Astrocyte of the cerebellum (primary cell): ENCODE measurements at regions not wholly inside any gene's neighbourhood (a gene's known extent, or its start where the extent isn't known, plus 50 kb on each side); places are given as distances from the start of the nearest gene placed in this dataset.
"Not testable (repeated sequence)": the region's sequence is repeated elsewhere in the genome, so short reads cannot be mapped to it uniquely, and the experiment has no call there.

ENCODE experiments used
- DNase-seq: peaks from one replicate; pipeline ENCODE4 v3.0.0-alpha.2; 2011; ENCODE audit warnings: low read depth
- H3K4me3 ChIP-seq: 2 replicates; pipeline ENCODE4 v1.5.1; 2011; ENCODE audit warnings: mild to moderate bottlenecking, low read depth, low read length, moderate library complexity
- in situ Hi-C: cut with HindIII; loops from 2 replicates; pipeline ENCODE4 v1.10.0; 2017; ENCODE audit warnings: low sequenced_read_pairs
- TF ChIP-seq, protein P1 (sequence below): IDR thresholded peaks from 2 replicates; pipeline ENCODE4 v1.5.1; 2012; ENCODE audit warnings: low read length, low read depth, moderate library complexity, mild to moderate bottlenecking; ENCODE audit errors: missing control alignments

DNA sequence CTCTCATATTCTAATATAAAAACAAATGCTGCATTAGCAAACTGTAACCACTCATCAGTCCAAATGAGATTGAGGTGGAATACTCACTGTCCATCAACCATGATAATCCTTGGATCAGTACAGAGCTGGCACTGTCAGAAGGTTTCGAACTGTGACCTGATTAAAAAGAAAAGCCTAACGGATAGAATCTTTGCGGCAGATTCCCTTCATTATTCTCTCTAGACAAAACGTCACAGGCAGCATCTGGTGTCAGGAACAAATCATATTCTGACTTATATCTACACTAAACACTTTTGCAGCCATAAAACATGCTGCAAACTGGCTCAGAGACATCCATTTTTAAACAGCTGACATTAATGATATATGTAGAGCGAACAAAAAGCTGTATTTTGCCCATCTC lies 677.7 kb upstream of the NXPH2 start:
- in situ Hi-C loops = no loop called here
- TF ChIP-seq, protein P1, sequence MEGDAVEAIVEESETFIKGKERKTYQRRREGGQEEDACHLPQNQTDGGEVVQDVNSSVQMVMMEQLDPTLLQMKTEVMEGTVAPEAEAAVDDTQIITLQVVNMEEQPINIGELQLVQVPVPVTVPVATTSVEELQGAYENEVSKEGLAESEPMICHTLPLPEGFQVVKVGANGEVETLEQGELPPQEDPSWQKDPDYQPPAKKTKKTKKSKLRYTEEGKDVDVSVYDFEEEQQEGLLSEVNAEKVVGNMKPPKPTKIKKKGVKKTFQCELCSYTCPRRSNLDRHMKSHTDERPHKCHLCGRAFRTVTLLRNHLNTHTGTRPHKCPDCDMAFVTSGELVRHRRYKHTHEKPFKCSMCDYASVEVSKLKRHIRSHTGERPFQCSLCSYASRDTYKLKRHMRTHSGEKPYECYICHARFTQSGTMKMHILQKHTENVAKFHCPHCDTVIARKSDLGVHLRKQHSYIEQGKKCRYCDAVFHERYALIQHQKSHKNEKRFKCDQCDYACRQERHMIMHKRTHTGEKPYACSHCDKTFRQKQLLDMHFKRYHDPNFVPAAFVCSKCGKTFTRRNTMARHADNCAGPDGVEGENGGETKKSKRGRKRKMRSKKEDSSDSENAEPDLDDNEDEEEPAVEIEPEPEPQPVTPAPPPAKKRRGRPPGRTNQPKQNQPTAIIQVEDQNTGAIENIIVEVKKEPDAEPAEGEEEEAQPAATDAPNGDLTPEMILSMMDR = no peak
- DNase-seq = no peak
- H3K4me3 ChIP-seq = no peak overlapping the region

- in situ Hi-C loops = no loop called here
- no peak overlapping the region for H3K4me3 ChIP-seq
- TF ChIP-seq, protein P1 = no peak
- DNase-seq = no peak
These were observed 674.1 kb upstream of the NXPH2 start for GRCh38 chr2:139454251-139454650.

DNA sequence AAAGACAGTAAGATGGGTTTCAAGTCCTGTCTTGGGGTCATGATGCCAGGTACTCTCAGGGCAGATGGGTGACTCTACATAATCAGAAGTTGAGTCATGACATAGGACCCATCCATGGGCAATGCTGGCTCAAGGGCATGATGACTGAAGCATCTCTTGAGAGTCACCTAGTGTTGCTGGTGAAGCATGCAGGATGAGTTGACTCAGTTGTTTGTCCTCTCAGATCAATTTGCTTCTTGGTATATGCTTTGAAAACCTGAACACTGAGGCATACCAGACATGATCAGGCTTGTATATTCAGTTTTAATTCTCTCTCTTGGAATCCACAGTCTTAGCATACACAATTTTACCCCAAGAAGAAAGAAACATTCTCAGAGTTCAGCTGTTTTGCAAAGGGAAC lies 658.9 kb upstream of the NXPH2 start:
- DNase-seq = no peak
- in situ Hi-C loops = no loop called here
- H3K4me3 ChIP-seq = no peak overlapping the region
- TF ChIP-seq, protein P1 = no peak

DNA sequence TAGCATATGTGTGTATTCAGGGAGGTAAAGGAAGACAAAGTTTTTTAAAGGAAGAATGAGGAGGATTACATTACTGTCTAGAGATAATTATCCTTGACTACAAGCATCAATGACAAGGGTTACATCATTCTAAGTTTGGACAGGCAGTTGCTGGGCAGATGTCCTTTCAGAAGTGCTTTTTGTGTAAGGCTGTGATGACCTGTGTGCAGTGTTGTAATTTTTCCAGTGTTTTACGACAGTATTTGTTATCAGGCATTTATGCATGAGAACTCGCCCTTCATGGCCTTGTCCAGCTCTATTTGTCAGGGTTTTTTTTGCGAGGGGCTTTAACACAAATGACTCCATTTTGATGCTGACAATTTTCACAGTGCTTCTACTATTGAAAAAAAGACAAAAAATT lies 658.3 kb upstream of the NXPH2 start:
- H3K4me3 ChIP-seq = no peak overlapping the region
- in situ Hi-C loops = no loop called here
- no peak for DNase-seq
- TF ChIP-seq, protein P1 = no peak

GRCh38 chr2:139427164-139427563 lies 647.0 kb upstream of the NXPH2 start:
- no peak for DNase-seq
- H3K4me3 ChIP-seq = no peak overlapping the region
- TF ChIP-seq, protein P1 = no peak
- in situ Hi-C loops = no loop called here

DNA sequence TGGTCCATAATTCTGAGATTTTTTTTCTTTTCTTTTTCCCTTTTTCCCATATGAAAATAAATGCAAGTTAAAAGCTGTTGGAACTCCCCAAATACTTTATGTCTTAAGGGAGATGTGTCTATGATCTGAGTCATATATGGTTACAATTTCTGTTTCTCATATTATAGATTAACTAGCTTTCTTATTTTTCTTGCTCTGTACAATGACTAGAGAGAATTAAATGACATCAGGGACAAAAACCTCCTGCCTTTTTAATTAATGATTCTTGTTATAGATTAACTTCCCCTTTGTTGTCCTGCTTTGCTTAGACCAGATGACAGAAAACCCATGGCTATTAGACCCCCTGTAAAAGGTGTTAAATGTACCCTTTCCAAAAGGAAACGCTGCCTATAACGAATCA lies 643.9 kb upstream of the NXPH2 start:
- TF ChIP-seq, protein P1 = no peak
- H3K4me3 ChIP-seq = no peak overlapping the region
- DNase-seq = no peak
- in situ Hi-C loops = no loop called here

GRCh38 chr2:139411236-139411635 lies 631.0 kb upstream of the NXPH2 start:
- DNase-seq = no peak
- in situ Hi-C loops = no loop called here
- TF ChIP-seq, protein P1 = no peak
- no peak overlapping the region for H3K4me3 ChIP-seq

- in situ Hi-C loops, H3K4me3 ChIP-seq, DNase-seq: not testable (repeated sequence)
These were observed 630.6 kb upstream of the NXPH2 start for GRCh38 chr2:139410833-139411174.

DNA sequence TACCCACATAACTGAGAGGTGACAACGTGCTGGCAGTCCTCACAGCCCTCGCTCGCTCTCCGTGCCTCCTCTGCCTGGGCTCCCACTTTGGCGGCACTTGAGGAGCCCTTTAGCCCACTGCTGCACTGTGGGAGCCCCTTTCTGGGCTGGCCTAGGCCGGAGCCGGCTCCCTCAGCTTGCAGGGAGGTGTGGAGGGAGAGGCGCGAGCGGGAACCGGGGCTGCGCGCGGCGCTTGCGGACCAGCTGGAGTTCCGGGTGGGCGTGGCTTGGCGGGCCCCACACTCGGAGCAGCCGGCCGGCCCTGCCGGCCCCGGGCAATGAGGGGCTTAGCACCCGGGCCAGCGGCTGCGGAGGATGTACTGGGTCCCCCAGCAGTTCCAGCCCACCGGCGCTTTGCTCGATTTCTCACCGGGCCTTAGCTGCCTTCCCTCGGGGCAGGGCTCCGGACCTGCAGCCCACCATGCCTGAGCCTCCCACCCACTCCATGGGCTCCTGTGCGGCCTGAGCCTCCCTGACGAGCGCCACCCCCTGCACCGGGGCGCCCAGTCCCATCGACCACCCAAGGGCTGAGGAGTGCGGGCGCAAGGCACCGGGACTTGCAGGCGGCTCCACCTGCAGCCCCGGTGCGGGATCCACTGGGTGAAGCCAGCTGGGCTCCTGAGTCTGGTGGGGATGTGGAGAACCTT lies 630.1 kb upstream of the NXPH2 start:
- H3K4me3 ChIP-seq, DNase-seq, in situ Hi-C loops: not testable (repeated sequence)
